ENCODE measurements at regions not wholly inside any gene's neighbourhood (a gene's known extent, or its start where the extent isn't known, plus 50 kb on each side); places are given as distances from the start of the nearest gene placed in this dataset.
"Not testable (repeated sequence)": the region's sequence is repeated elsewhere in the genome, so short reads cannot be mapped to it uniquely, and the experiment has no call there.

DNA sequence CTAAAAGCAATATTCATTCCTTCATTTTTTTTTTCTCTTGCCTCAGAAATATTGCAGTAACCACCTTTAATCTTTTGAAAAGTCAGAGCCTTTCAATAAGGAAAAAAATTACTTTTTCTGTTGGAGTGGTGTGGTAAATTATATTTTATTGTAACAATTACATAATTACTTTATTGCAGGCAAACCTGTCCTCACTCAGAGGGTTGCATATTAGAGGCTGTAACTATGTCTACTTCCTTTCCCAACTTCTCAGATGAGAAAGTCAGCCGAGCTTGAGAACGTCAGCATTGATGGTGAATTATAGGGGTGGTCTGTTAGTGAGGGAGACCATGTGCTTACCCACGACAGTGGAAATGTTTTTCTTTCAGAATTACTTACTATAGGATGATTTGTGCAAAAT, 611.8 kb downstream of the KIF4B start:
- no peak for DNase-seq

DNA sequence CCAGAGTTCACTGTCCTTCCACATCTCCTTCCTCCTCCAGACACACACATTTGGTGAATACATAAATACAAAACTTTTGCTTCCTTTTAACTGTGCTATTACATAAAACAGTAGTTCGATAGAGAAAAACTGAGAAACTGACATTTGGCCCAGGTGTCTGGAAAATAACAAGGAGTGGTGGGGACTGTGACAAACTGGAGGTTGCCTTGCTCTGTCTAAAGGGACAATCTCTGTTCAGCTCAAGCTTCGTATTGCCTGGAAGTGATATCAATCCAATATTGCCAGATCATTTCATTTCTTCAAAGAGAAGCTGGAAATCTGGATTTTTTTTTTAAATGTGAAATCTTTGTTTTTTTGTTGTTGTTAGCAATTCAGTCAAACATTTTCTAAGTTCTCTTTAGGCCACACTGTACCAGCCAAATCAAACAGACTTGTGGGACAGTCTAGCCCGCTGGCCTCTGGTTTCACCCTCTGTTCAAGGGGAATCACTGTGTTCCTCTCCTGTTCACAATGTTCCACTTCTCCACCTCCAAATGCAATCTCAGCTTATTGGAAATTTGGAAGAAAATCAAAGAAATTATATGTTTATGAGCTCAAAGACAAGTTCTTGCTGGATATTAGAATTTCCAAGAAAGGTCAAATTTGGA, 612.5 kb downstream of the KIF4B start:
- no peak for DNase-seq

DNA sequence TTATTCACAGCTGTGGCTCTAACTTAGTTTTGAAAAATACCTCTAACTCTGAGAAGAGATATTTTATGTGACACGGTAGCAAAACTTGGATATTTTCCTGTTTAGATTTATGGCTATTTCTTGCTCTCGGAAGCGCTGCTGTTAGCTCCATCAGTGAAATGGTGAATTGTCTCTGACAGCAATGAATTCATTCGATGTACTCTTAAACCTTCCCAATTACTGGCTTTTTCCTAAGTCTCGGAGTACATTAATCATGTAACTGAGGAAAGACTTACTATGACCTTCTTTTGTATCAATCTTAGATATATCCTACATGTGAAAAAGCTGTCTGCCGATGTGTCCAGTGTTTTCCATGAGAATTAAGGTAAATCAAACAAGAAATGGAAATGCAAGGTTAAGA, 613.0 kb downstream of the KIF4B start:
- DNase-seq = no peak

DNA sequence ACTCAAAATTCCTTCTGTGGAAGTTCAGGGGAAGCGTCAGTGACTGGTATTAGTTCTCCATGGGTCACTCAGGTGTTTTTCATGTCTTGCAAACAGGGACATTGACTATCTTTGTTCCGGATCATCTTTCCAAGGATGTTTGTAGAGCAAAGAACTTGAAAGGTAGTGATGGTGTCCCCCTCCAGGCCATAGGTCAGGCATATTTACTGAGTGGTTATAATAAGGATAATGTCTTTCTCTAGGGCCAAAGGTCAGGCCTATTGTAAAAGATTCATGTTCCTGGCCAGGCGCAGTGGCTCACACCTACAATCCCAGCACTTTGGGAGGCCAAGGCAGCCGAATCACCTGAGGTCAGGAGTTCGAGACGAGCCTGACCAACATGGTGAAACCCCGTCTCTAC, 614.8 kb downstream of the KIF4B start:
- DNase-seq = no peak

DNA sequence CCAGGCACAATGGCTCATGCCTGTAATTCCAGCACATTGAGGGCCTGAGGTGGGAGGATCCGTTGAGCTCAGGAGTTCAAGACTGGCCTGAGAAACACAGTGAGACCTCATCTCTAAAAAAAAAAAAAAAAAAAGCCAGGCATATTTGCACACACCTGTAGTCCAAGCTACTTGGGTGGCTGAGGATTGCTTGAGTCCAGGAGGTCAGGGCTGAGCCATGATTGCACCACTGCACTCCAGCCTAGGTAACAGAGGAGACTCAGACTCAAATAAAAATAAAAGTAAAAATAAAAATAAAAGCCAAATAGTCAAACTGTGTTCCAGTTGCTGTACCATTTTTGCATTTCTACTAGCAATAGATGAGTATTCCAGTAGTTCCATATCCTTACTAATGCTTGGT, 616.0 kb downstream of the KIF4B start:
- no peak for DNase-seq

DNA sequence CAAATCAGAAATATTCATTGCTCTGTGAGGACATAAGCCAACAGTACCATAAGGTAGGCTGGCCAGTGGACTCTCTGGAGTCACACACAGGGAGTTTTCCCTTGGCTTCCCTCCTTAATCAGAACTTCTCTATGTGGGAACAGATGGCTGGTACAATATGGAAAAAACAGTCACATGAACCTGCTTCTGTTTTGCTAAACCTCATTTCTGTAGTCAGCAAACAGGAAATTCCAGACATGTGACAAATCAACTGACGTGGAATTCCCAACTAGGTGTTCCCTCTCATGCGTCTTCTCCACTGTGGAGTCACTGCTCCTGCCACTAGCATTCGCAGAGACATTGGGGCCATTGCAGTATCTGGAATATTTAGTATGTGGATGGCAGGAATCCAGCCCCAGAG, 617.6 kb downstream of the KIF4B start:
- no peak for DNase-seq

DNA sequence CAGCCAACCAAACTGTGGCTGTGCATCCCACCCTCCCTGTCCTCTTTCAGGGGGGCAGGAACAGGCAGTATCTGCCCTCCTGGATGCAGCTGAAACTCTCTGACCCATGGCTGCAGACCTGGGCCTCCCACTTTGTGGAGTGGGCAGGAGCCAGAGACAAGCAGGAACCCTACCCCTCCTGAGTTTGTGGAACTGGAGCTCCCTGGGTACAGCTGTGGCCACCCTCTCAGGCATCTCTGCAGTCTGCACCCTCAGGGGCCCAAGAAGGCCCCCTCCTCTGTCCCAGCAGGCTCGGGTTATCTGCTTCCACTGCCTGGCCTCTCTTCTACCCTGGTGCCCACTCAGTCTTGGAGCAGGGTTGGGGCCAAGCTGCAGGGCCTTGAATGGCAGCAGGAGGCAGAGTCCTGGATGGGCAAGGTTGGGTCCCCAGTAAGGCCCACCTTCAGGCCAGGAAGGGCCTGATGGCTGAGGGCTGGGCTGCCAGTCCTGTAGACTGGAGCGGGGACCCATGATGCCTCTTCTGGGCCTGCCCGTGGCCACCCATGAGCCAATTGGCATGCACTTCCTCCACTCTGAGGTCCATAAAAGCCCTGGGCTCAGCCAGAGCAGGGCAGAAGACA, 619.9 kb downstream of the KIF4B start:
- no peak for DNase-seq

DNA sequence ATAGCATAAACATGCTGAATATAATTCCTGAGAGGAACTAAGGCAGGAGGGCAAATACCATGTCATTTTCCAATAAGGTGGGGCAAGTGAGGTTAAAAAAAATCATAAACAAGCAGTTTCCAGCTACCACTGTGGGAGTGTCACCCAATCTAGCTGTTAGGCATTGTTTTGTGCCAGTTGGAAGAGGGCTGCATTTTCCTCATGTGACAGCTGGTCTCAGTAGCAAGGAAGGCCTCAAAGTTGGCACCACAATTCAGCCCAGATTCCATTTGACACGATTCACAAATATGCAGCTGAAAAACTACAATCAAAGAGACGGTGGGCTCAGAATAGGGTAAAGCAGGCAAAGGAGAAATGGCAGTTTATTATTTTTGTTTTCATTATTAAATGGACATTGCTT, 636.1 kb downstream of the KIF4B start:
- DNase-seq = no peak

DNA sequence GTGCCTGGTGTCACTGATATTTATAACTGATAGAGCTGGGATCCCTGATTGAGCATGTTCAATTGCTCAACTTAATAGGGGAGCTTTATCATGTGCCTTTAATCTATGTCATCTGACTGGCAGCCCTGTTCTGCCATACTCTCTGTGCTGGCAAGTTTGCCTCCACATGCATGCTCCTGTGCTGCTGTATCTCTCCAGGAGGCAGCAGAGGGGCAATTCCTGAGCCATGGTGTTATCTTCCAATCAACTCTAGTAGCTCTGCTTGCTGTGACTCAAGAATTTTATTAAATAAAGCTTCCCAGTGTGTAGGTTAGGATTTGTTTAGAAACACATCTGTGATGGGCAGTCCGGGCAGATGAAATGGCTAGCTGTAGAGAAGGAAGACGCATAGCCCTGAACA, 642.0 kb downstream of the KIF4B start:
- no peak for DNase-seq

DNA sequence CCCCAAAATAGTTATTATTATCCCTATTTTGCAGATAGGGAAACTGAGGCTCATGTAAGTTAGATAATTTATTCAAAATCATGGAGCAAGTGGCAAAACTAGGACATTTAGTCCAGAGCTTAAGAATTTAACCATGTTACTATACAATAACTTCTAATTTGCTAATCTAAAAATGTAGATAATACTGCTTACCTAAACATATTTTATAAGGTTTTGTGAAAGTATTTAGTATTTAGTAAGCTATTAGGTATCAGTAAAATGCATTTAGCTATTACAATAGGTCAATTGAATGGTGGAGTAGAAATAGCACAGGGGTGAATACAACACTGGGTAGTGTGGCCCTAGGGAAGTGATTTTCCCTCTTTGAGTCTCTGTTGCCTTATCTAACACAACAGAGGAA, 648.3 kb downstream of the KIF4B start:
- DNase-seq = no peak

DNA sequence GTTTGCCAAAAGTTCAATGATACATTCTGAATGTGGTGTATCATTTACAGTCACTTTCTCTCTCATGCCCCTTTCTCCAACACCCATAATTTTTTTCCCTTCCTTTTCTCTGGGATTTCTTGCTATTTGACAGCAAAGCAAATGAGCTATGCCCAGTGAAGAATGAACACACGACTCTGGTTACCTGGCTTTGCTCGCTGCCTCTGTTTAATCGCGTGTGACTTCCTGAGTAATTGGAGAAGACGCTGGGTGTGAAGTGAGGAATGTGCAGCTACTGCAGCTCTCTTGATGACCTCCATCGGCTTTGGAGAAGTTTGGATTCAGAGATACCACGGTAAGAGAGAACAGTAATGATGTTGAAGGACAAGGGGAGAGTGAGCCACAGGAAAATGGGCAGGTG, 651.8 kb downstream of the KIF4B start:
- no peak for DNase-seq

DNA sequence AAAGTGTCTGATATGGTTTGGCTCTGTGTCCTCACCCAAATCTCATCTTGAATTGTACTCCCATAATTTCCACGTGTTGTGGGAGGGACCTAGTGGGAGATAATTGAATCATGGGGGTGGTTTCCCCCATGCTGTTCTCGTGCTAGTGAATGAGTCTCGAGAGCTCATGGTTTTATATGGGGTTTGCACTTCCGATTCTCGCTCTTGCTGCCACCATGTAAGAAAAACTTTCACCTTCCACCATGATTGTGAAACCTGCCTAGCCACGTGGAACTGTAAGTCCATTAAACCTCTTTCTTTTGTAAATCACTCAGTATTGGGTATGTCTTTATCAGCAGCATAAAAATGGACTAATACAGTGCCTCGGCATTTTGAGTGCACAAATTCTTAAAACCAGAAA, 655.0 kb upstream of the SGCD start:
- not testable (repeated sequence) for DNase-seq

DNA sequence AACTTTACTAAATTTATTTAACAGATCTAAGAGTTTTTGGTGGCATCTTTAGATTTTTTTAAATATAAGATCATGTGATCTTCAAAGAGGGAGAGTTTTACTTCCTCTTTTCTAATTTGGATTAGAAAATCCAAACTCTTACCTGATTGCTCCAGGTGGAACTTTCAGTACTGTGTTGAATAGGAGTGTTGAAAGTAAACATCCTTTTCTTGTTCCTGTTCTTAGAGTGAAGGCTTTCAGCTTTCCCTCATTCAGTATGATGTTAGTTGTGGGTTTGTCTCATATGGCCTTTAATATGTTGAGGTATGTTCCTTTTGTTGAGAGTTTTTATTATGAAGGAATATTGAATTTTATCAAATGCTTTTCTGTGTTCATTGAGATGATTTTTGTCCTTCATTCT, 650.0 kb upstream of the SGCD start:
- DNase-seq = no peak

DNA sequence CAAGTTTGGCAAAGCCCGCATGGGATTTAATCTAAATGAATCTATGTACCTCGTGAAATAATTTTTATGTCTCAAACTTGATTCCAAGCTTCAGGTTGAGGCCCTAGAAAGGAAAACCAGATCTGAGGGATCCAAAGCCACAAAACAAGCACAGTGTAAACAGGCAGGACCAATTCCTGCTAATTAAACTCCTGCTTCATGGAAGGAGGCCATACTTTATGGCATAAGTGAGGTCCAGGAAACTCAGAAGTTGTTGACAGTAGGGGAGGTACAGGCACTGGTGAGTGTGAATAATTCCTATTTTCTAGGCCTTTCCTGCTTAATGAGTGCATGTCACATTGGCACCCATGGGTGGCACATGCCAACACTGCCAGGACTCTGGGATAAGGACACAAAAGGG, 648.6 kb upstream of the SGCD start:
- DNase-seq = no peak

DNA sequence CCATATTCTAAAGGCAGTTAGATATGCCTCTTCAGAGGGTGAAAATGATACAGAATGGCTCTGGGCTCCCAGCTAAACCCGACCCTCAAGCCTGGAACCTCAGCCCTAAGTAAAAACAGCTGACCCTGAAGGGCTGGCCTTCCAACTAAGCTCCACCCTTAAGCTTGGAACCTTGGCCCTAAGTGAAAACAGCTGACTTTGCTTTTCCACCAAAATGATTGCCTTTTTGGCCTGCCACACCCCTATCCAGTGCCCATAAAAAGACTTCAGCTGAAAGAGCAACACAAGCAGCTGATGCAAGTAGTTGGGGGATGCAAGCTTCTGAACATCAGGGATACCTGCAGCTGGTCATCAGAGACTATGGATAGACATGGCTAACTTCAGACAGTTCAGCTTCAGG, 647.4 kb upstream of the SGCD start:
- no peak for DNase-seq

DNA sequence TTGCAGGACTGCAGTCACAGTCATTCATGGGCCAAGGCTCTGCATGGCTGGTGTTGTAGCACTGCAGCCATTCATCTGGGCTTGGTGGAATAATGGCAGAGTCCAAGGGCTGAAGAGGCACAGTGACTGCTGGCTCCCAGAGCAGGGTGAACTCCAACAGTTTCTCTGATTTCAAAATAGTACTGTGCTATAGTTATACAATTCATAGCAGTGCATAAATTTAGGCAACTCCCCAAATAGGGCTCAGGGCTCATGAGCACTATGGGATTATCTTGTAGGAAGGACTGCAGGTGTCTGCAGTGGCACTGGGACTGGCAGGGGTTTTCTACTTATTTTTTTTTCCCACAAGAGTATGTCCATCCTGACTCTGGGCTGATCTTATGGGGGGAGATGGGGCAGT, 642.5 kb upstream of the SGCD start:
- DNase-seq = no peak

DNA sequence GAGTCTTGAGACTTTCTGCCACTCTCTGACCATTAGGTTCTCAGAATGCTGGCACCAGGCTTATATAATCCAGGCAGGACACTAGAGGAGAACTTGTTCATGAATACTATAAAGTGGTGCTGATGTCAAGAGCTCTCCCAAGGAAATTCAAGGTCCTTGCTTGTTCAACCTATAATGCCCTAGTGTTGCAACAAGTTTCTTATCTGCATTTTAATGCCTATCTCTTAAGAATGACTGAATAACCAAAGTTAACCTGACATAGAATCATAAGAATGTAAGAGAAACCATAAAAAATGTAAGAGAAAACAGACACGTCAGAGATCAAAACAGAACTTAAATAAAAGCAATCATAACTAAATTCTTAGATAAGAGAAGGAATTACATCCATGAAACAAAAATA, 640.8 kb upstream of the SGCD start:
- DNase-seq = no peak

DNA sequence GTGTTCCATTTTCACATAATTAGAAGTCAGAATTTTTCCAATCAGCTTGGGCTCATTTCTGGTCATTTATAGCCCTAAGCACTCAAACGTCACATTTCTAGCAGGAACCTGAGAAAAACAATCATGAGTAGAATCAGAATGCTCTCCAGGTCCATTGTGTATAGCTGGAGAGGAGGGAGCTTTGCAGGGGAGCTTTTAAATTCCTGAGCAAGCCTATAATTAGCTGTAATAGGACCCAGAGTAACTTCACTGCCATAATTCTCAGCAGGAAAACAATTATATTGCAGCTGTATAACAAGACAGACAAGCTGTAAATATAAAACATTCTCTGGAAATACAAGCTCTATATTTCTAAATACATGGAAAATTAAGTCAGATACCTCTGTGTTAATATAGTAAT, 637.6 kb upstream of the SGCD start:
- DNase-seq = no peak

DNA sequence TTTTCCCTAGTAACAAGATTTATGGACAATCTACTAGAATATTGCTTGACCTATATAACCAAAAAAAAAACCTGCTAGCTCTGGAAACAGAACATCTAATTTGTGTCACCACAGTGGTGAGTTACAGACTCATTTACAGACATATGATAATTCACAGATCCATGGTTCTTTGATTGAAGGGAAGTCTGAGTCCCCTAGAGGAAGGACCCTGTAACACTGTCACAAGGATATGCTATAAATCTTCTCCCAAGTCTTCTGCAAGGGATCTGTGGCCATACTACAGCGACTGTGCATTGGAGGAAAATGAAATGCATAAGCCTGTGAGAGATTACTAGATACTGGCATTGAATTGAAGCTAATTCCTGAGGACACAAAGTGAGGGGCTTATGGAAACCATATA, 630.6 kb upstream of the SGCD start:
- DNase-seq = no peak

DNA sequence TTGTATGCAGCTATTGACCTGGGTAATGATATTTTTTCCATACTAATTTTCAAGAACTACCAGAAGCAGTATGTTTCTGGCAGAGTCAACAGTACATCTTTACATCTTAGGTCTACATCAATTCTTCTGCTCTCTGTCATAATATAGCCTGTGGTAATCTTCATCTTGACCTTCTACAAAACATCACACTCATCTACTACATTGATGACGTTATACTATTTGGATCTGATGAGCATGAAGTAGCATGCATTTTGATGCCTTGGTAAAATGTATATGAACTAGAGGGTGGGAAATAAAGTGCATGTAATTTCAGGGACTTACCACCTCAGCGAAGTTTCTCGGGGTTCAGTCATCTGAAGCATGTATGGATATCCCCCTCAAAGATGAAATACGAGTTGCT, 629.7 kb upstream of the SGCD start:
- no peak for DNase-seq

DNA sequence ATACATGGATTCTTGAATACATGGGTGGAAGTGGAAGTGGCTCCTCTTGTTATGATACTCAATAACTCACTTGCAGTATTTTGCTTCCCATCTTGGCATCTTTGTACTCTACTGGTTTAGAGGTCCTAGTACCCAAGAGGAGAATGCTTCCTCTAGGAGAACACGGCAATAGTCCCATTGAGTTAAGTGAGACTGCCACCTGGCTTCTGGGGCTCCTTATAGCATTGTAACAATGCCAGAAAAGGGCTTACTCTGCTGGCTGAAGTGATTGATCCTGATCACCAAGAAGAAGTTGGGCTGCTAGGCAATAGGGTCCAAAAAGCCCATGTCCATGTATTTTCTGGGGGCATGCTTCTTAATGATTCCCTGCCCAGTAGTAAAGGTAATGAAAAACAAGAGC, 627.6 kb upstream of the SGCD start:
- DNase-seq = no peak

DNA sequence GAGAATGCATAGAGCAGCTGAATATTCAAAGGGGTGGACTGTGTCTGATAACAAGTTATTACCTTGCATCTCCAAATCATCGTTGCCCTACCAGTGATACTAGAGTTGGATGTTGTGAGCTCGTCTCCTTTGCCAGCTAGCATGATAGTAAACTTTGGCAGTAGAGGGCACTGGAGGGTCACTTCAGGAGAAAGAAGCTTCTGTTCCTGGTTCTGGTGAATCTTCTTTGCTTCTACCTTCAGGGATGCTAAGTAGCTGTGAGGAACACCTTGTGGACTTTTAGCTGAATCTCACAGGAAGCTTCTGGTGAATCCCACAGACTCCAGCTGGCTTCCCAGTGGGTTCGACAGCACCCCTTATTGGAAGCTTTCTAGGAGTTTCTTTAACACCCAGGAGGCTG, 626.6 kb upstream of the SGCD start:
- no peak for DNase-seq

DNA sequence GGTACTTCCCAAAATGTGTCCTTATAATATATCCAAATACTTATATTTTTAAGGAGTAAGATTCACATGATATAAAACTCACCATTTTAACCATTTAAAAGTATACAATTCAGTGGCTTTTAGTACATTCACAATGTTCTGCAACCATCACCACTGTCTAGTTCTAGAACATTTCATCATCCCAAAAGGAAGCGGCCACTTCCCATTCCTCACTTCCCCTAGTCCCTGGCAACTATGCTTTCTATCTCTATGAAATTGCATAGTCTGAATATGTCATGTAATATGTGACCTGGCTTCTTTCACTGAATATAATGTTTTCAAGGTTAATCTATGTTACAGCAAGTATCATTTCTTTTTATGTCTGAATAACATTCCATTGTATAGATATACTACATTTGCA, 615.1 kb upstream of the SGCD start:
- no peak for DNase-seq

DNA sequence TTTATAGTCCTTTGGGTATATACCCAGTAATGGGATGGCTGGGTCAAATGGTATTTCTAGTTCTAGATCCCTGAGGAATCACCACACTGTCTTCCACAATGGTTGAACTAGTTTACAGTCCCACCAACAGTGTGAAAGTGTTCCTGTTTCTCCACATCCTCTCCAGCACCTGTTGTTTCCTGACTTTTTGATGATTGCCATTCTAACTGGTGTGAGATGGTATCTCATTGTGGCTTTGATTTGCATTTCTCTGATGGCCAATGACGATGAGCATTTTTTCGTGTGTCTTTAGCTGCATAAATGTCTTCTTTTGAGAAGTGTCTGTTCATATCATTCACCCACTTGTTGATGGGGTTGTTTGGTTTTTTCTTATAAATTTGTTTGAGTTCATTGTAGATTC, 612.5 kb upstream of the SGCD start:
- DNase-seq = not testable (repeated sequence)

DNA sequence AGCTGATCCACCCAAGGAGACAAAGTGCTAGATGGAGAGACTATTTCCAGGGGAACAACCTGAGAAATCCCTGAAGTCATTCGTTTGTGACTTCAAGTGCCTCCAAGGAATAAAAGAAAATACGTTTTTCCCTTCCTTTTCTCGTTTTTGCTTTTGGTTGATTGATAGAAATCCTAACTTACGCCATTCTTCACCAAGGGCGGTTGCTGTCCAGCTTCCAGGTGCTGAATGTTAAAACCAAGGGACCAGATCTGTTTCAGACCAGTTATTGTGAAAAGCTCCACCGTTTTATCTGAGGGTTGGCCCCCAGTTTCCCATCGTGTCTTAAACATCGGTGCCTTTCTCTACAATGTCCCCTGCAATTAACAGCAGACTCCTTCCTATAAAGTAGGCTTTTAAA, 600.7 kb upstream of the SGCD start:
- no peak for DNase-seq

Measured in AML-193 (cell line).